LHCN-M2 (cell line): ENCODE measurements at regions not wholly inside any gene's neighbourhood (a gene's known extent, or its start where the extent isn't known, plus 50 kb on each side); places are given as distances from the start of the nearest gene placed in this dataset.

ENCODE experiments used
- DNase-seq: peaks from one replicate; pipeline ENCODE4 v3.0.0-alpha.2; 2012; ENCODE audit warnings: low read depth

- DNase-seq: no peak
Measured at GRCh38 chr13:23983671-23984070, 86.4 kb upstream of the C1QTNF9B start.

GRCh38 chr13:23984546-23984945, 87.2 kb upstream of the C1QTNF9B start:
- DNase-seq: no peak

- DNase-seq: no peak
Measured at GRCh38 chr13:23985060-23985459, 87.8 kb upstream of the C1QTNF9B start.

- DNase-seq: peak; percentile 86
Measured at GRCh38 chr13:23985839-23986238, 88.5 kb upstream of the C1QTNF9B start.

GRCh38 chr13:23986619-23987018, 89.3 kb upstream of the C1QTNF9B start:
- peak; percentile 82 for DNase-seq

- DNase-seq: peak; percentile 13
Measured at GRCh38 chr13:23987331-23987894, 90.1 kb upstream of the C1QTNF9B start.

- DNase-seq: no peak
Measured at GRCh38 chr13:23988546-23989122, 91.3 kb upstream of the C1QTNF9B start.

- no peak for DNase-seq
Measured at GRCh38 chr13:23990455-23990854, 93.2 kb upstream of the C1QTNF9B start.

- DNase-seq: no peak
Measured at GRCh38 chr13:23991119-23991518, 93.8 kb upstream of the C1QTNF9B start.

GRCh38 chr13:23992781-23993679, 95.7 kb upstream of the C1QTNF9B start:
- DNase-seq: peak; percentile 41

- DNase-seq: no peak
Measured at GRCh38 chr13:23993680-23993985, 96.3 kb upstream of the C1QTNF9B start.

- DNase-seq: no peak
Measured at GRCh38 chr13:23995283-23996073, 98.2 kb upstream of the C1QTNF9B start.

- peak; percentile 6 for DNase-seq
Measured at GRCh38 chr13:23996456-23996855, 99.2 kb upstream of the C1QTNF9B start.

GRCh38 chr13:23999424-23999823, 102.1 kb upstream of the C1QTNF9B start:
- no peak for DNase-seq

- DNase-seq: no peak
Measured at GRCh38 chr13:24002206-24002815, 105.0 kb upstream of the C1QTNF9B start.

- DNase-seq: no peak
Measured at GRCh38 chr13:24004142-24004899, 107.0 kb upstream of the C1QTNF9B start.

- no peak for DNase-seq
Measured at GRCh38 chr13:24004971-24005370, 107.7 kb upstream of the C1QTNF9B start.

- no peak for DNase-seq
Measured at GRCh38 chr13:24005755-24006281, 108.5 kb upstream of the C1QTNF9B start.

GRCh38 chr13:24006520-24007248, 109.4 kb upstream of the C1QTNF9B start:
- DNase-seq: no peak
